ENCODE measurements at regions not wholly inside any gene's neighbourhood (a gene's known extent, or its start where the extent isn't known, plus 50 kb on each side); places are given as distances from the start of the nearest gene placed in this dataset.

GRCh38 chr5:124061663-124062062 is 549.7 kb downstream of the CSNK1G3 start:
- no peak for TF ChIP-seq TRIM24 (CRISPR knock-in tag; IDR thresholded peaks at IDR 0.05)
- TF ChIP-seq ZFP36 (IDR thresholded peaks at IDR 0.05; ENCODE audit: borderline replicate concordance, low read depth, low read length, partially characterized antibody): no peak
- no peak for TF ChIP-seq ZNF362 (CRISPR knock-in tag; IDR thresholded peaks at IDR 0.05; ENCODE audit: borderline replicate concordance)
- TF ChIP-seq ZNF674 (CRISPR knock-in tag; IDR thresholded peaks at IDR 0.05; ENCODE audit: low read depth): no peak
- TF ChIP-seq SIX1 (CRISPR knock-in tag; IDR thresholded peaks at IDR 0.05; ENCODE audit: borderline replicate concordance): no peak
- no peak for TF ChIP-seq POLR2A (IDR thresholded peaks at IDR 0.05; ENCODE audit: insufficient read depth in 1 of 2, low read depth in 2 of 2, low read length in 2 of 2)
- no peak for TF ChIP-seq TAF1 (CRISPR knock-in tag; IDR thresholded peaks at IDR 0.05)
- TF ChIP-seq ZNF274 (CRISPR knock-in tag; IDR thresholded peaks at IDR 0.05): no peak
- TF ChIP-seq ATAD3A (CRISPR knock-in tag; IDR thresholded peaks at IDR 0.05): no peak
- no peak for TF ChIP-seq SP1 (IDR thresholded peaks at IDR 0.05)
- no peak for TF ChIP-seq SP1 (CRISPR knock-in tag; IDR thresholded peaks at IDR 0.05)
- TF ChIP-seq PHF21A (CRISPR knock-in tag; IDR thresholded peaks at IDR 0.05): no peak
- no peak for TF ChIP-seq ZNF660 (CRISPR knock-in tag; IDR thresholded peaks at IDR 0.05; ENCODE audit: borderline replicate concordance, low read depth)
